Progenitor cell of endocrine pancreas (in vitro differentiated cells): ENCODE measurements at regions not wholly inside any gene's neighbourhood (a gene's known extent, or its start where the extent isn't known, plus 50 kb on each side); places are given as distances from the start of the nearest gene placed in this dataset.

Source experiments
- DNase-seq: peaks from one replicate; pipeline ENCODE4 v3.0.0; 2021; ENCODE audit warnings: low spot score; ENCODE audit not compliant: unreplicated experiment
- H3K27ac Mint-ChIP-seq: 2 replicates; pipeline ENCODE4 v1.8.0; 2021; ENCODE audit warnings: mild to moderate bottlenecking, moderate library complexity, mixed read lengths
- H3K27me3 Mint-ChIP-seq: 2 replicates; pipeline ENCODE4 v1.8.0; 2021; ENCODE audit warnings: mixed read lengths
- H3K36me3 Mint-ChIP-seq: 2 replicates; pipeline ENCODE4 v1.8.0; 2022; ENCODE audit warnings: mixed read lengths; ENCODE audit not compliant: insufficient read depth
- H3K4me1 Mint-ChIP-seq: 2 replicates; pipeline ENCODE4 v1.8.0; 2021; ENCODE audit warnings: low read depth, mixed read lengths
- H3K4me3 Mint-ChIP-seq: 2 replicates; pipeline ENCODE4 v1.8.0; 2021; ENCODE audit warnings: low read depth, mild to moderate bottlenecking, moderate library complexity, mixed read lengths
- H3K9me3 Mint-ChIP-seq: 2 replicates; pipeline ENCODE4 v1.8.0; 2021; ENCODE audit warnings: low read depth, mixed read lengths
- TF ChIP-seq, protein P1 (sequence below): fragments of 200-600 bp; sonication (generic); IDR thresholded peaks from one replicate; pipeline ENCODE4 v1.5.0; 2021; ENCODE audit warnings: antibody characterized with exemption, mild to moderate bottlenecking; ENCODE audit not compliant: unreplicated experiment

DNA sequence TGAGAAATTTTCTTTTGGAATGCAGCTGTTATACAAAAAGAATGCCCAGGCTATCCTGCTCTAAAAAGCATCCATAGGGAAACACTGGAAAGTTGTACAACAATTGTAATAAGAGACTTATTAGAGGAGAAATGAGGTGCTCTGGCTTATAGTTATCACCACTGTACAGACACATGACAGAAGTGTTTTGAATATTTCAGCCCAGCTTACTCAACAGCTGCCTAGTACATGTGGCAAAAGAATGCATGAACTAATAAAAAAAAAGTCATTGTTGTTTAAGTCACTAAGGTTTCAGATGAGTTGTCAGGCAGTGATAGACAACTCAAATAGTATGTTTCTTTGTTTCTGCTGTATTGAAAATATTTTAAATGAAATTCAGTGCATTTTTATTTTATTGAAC is 307.7 kb downstream of the GPM6A start:
- H3K36me3 Mint-ChIP-seq = no peaks in the 10 kb centered on the region
- no peak for DNase-seq
- TF ChIP-seq, protein P1, sequence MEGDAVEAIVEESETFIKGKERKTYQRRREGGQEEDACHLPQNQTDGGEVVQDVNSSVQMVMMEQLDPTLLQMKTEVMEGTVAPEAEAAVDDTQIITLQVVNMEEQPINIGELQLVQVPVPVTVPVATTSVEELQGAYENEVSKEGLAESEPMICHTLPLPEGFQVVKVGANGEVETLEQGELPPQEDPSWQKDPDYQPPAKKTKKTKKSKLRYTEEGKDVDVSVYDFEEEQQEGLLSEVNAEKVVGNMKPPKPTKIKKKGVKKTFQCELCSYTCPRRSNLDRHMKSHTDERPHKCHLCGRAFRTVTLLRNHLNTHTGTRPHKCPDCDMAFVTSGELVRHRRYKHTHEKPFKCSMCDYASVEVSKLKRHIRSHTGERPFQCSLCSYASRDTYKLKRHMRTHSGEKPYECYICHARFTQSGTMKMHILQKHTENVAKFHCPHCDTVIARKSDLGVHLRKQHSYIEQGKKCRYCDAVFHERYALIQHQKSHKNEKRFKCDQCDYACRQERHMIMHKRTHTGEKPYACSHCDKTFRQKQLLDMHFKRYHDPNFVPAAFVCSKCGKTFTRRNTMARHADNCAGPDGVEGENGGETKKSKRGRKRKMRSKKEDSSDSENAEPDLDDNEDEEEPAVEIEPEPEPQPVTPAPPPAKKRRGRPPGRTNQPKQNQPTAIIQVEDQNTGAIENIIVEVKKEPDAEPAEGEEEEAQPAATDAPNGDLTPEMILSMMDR = no peak
- no peaks in the 10 kb centered on the region for H3K9me3 Mint-ChIP-seq
- no peaks in the 10 kb centered on the region for H3K4me1 Mint-ChIP-seq
- no peaks in the 10 kb centered on the region for H3K27me3 Mint-ChIP-seq
- no peak overlapping the region for H3K27ac Mint-ChIP-seq
- H3K4me3 Mint-ChIP-seq = no peak overlapping the region

- no peak for DNase-seq
- Mint-ChIP-seq H3K4me3 (no peak overlapping the region), H3K27me3 (no peaks in the 10 kb centered on the region), H3K4me1 (no peaks in the 10 kb centered on the region), H3K9me3 (no peaks in the 10 kb centered on the region), H3K27ac (no peak overlapping the region), H3K36me3 (no peaks in the 10 kb centered on the region)
- TF ChIP-seq, protein P1 = no peak
These were observed 302.7 kb downstream of the GPM6A start for GRCh38 chr4:175509320-175509719.

DNA sequence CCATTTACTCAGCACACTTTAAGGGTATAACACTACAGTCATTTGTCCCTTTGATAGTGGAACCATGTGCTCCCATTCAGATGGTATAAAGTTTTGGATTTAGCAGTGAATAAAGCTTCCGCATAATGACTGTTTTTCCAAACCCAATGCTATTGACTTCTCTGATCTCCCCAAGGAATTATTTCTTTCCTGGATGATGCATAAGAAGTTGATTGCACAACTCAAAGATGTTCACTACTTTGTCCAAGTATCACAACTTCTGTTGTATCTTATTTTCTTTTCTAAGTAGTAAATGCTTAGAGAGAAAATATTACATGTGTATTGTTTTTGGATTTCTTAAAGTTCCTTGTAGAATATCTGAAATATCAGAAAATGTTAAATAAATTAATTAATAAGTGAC is 300.2 kb downstream of the GPM6A start:
- TF ChIP-seq, protein P1 = no peak
- Mint-ChIP-seq H3K4me1 (no peaks in the 10 kb centered on the region), H3K27me3 (no peaks in the 10 kb centered on the region), H3K27ac (no peak overlapping the region), H3K9me3 (no peaks in the 10 kb centered on the region), H3K36me3 (no peaks in the 10 kb centered on the region), H3K4me3 (no peak overlapping the region)
- DNase-seq = no peak

- TF ChIP-seq, protein P1 = no peak
- Mint-ChIP-seq H3K4me1 (no peaks in the 10 kb centered on the region), H3K27me3 (no peaks in the 10 kb centered on the region), H3K27ac (no peak overlapping the region), H3K4me3 (no peak overlapping the region), H3K36me3 (no peaks in the 10 kb centered on the region), H3K9me3 (no peaks in the 10 kb centered on the region)
- DNase-seq = no peak
These were observed 297.9 kb downstream of the GPM6A start for GRCh38 chr4:175514174-175514573.

DNA sequence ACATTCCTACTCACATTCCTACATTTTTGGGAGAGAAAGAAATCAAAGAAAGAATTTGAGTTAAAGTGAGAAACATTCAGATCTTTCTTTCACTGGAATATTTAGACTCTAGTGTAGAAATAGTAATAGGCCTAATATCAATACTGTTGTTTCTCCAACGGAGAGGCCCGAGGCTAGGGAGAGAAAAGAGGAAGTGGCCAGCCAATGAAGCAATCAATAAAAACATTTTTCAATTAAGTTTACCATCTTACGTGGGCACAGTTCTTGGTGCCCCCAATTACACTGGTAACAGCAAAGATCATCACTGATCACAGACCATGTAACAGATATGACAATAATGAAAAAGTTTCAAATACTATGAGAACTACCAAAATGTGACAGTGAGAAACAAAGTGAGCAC is 281.4 kb downstream of the GPM6A start:
- no peak for DNase-seq
- no peak overlapping the region for H3K27ac Mint-ChIP-seq
- H3K4me1 Mint-ChIP-seq = no peaks in the 10 kb centered on the region
- H3K4me3 Mint-ChIP-seq = no peak overlapping the region
- TF ChIP-seq, protein P1 = no peak
- no peaks in the 10 kb centered on the region for H3K36me3 Mint-ChIP-seq
- H3K27me3 Mint-ChIP-seq = no peaks in the 10 kb centered on the region
- peaks cover 7% of the 10 kb centered on the region for H3K9me3 Mint-ChIP-seq
